Caki2 (cell line): ENCODE measurements at regions not wholly inside any gene's neighbourhood (a gene's known extent, or its start where the extent isn't known, plus 50 kb on each side); places are given as distances from the start of the nearest gene placed in this dataset.

Experiments used
- DNase-seq: peaks from one replicate; pipeline ENCODE4 v3.0.0-alpha.2; 2015; ENCODE audit warnings: low read depth
- in situ Hi-C: cut with HindIII; loops from 2 replicates; pipeline ENCODE4 v1.10.0; 2016; ENCODE audit warnings: low sequenced_read_pairs, low pct_unique_long_range_greater_than_20kb, mixed read lengths

DNA sequence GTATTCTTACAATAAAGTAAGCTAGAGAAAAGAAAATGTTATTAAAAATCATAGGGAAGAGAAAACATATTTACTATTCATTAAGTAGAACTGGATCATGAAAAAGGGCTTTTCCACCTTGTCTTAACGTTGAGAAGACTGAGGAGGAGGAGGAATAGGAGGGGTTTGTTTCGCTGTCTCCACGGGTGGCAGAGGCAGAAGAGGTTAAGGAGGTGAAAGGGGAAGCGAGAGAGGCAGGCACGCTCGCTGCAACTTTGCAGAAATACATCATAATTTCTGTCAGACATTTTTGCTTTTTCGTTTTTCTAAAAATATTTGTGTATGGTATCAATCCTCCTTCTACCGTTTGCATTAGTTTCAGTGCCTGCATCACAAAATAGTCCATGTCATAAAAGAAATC is 2375.1 kb upstream of the AGA start:
- DNase-seq: no peak
- in situ Hi-C loops: no loop called here

DNA sequence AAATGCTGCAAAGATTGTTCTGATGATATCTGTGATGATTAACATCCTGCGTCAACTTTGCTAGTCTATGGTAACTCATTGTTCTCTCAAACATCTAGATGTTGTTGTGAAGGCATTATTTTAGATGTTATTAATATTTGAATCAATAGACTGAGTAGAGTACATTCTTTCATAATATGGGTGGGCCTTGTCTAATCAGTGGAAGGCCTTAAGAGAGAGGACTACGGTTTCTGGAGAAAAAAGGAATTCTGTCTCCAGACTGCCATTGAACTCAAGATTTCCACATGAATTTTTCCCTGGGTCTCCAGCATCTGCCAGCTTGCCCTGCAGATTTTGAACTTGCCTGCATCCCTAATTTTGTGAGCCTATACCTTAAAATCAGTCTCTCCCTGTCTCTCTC is 2381.1 kb upstream of the AGA start:
- no peak for DNase-seq
- in situ Hi-C loops: no loop called here

DNA sequence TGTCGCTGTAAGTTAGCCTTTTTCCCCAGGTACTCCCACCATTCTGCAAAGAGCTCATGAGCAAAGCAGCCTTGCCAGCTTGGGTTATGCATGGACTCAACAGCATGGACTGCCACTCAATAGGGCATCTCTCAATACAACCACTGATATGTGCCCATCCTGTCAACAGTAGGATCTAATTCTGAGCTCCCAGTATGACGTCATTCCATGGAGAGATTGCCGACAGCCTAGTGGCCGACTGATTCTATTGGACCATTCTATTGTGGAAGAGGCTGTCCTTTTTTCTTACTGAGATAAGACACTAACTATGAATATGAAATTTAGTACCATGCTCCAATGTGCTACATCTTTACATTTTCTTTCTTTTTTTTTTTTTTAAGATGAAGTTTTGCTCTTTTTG is 2389.0 kb upstream of the AGA start:
- no peak for DNase-seq
- in situ Hi-C loops: no loop called here

DNA sequence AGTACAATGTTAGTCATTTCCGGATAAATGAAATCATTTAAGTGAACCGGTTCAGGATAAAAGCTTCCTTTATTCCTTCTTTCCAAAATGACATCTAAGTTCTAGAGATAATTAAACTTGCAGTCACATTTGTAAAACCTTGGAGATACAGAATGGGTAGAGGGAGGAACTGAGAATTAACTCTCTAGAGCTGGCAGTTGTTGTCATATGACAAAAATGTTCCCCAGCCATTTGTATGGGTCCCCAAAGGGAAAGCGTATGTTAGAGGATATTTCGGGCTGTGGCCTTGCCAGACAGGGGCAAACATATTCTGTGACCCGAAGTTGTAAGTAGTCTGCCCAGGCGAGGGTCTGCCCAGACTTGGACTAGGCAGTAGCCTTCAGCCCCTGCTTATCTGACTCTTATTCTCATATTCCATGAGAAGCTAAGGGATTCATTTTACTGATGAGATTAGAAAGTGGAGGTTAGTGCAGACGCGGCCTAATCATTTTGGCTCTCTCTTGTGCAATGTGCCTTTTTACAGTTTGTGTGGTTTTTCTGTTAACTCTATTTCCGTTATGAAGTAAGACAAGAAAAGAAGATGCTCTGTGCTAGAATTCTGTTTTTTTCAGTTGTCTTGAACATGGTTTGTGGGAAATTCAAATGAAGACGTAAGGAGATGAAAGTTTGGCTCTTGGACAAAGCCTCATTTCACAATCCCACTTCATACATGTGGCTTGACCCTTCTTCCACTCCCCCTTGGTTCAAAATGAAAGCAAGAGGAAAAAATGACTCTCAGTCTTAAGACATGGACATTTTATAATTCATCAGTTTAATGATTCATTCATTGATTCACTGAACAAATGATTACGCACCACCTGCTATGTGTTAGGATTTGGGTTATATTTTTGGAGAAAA is 2394.2 kb upstream of the AGA start:
- DNase-seq: no peak
- in situ Hi-C loops: no loop called here

DNA sequence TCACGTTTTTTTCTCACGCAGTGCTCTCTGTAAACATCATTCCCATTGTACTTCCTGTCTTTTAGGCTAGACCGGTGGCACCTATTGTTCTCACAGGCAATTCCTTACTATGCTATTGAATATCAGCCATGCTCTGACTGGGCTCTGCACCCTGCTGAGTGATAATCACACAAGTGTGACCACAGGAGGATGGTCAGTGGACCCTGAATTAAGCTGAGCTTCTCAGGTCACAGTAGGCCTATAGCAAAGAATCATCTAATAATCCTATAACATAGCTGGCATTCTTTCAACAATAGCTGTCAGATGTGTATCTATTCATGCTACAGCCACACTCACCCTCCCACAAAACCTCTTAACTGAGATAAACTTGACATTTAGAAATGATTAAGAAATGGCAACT is 2399.8 kb upstream of the TENM3 start:
- in situ Hi-C loops: no loop called here
- peak; percentile 24 for DNase-seq

DNA sequence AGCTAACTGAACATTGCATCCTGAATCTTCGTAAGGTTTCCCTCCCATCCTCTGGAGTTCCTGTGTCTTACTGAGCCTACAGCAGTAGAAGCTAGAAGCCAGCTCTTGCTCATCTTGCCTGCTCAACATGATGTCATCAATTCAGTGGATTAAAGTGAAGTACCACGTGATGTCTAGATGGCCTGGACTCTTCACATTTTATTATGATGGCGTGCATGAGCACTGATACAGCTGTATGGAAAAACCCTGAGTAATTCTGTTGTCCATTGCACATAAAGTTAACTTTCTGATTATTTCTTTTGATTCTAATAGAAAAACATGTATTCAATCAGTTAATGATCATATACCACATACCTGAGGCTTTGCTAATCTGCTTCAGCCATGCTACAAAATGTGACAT is 2387.7 kb upstream of the TENM3 start:
- no peak for DNase-seq
- in situ Hi-C loops: no loop called here

DNA sequence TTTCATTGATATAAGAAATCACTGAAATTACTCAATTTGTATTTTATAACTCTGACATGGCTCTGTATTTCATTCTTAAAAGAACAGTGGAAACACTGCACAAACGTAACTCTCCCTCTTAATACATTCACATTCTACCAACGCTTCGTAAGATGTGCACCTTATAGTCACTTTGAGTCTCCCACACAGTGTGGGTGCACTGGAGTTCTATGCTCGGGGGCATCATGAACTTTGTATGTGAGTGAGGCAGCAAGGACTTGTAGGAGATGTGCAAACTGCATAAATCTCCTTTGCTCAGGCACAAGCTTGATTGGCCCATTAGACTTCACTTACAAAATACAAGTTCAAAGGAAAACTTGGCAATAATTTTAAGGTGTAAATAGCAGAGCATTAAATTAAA is 2385.0 kb upstream of the TENM3 start:
- DNase-seq: no peak
- in situ Hi-C loops: no loop called here

DNA sequence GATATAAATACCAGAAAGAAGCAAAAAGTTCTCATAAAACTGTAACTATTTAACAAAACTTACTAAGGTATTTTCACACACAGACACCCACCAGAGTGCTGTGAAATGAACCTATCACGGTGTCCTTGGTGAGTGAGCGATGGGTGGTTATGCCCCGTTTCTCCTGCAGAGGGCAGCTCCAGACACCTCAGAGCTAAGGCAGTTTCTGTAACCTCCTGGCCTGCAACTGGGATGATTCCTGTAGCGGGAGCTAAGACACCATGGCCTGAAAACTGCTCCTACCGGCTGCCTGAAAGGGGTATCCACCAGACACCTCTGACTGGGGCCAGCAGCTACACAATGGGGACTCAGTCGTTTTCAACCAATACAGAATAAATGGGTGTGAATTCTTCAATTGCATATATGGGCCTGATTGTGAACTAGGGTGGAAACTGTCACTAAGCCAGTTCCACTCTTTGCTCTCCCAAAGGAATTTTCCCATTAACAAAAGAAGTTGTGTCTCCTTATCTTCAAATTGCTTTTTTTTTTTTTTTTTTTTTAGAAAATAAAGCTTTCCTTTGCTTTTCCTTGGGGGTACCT is 2375.8 kb upstream of the TENM3 start:
- in situ Hi-C loops: no loop called here
- peak; percentile 31 for DNase-seq

DNA sequence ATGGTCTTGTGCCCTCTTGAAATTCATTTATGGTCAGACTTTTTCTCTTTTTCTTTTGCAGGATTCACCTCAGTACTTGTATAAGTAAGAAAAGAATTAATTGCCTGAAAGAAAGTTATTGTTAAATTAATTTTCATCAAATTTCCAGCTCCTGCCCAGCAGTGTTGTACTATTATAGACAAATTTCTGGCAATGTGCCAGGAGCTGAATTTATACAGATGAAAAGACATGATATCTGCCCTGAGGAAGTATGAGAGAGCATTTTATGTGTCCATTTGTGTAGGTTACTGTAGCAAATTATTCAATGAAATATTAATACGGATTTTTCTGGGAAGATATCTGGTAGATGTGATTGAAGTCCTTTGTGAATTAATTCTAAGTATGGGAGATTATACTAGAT is 2371.5 kb upstream of the TENM3 start:
- in situ Hi-C loops: no loop called here
- no peak for DNase-seq

DNA sequence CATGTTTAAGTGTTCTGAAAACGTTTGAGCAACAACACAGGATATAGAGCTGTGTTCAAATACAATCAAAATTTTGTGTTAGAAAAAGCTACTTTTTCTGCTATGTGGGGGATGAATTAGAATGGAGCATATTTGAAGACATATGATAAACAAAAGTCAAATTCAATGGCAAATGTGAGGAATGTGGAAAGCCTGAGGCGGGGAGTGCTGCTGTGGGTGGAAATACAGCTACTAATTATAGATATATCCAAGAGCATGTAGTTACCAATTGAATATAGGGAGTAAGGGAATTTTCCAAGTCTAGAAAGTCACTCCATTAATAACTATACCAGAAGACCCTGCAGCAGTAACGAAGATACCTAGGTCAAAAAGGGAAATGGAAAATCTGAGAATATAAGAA is 2370.4 kb upstream of the TENM3 start:
- in situ Hi-C loops: no loop called here
- no peak for DNase-seq

DNA sequence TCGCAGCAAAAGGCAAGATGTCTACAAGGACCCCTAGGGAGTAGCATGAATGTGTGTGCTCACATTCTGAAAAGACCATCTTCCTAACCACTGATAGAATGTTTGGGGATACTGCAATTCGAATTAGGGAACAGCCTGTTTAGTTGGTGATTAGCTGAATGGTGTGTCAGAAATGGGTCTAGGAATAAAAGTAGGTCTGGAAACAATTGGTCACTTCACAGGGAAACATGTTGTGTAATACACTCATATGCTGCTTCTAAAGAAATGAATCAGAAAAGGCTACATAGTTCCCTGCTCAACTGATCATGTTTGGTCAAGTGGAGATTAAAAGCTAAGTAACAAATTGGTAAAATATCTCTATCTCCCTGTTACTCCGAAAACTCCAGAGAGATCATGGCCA is 2362.4 kb upstream of the TENM3 start:
- in situ Hi-C loops: no loop called here
- DNase-seq: no peak

DNA sequence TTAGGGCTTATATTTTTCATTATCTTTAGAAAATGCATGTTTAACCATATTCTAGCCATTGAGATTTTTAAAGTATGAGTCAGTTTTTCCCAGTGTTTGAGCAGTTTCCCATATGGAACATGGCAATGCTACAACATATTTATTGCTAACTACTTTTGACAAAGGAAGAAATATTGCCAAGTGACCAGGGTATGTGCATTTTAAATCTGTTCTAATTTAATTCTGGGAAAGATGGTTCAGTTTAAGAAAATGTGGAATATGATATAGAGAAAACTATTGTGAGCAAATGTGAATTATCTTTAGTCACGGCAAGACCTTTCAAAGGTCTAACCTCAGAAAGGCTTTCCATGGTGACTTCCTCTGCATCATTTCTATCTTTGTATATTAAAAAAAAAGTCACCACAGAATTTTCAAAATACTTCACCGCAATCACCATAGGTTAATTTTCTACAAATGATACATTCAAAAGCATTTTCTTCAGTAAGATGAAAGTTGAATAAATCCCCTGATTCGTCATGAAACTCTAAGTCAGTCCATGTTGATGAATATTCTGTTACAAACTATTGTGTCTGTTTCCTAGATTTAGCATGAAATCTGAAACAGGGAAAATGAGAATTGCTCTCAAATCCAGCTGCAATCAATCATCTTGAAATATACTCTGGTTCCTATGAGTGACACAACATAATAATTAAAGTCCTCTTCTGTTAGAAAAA is 2349.0 kb upstream of the TENM3 start:
- no peak for DNase-seq
- in situ Hi-C loops: no loop called here

DNA sequence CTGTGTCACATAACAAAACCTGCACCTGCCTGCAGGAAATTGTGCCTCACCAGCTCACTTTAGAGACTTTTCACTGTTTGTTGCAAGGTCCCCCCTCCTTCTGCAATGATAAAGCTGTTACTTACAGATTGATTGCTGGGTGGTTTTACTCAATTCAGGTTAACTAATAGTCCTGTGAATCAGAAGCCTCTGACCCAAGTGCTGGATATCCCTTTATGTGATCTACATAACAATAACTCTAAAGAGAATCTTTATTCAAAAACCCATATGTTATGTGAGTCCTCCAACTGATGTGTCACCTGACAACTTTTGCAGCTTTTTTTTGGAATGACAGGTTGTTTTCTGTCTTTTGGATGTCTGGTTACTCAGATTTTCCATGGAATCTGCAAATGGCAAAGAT is 2323.6 kb upstream of the TENM3 start:
- in situ Hi-C loops: no loop called here
- DNase-seq: no peak

DNA sequence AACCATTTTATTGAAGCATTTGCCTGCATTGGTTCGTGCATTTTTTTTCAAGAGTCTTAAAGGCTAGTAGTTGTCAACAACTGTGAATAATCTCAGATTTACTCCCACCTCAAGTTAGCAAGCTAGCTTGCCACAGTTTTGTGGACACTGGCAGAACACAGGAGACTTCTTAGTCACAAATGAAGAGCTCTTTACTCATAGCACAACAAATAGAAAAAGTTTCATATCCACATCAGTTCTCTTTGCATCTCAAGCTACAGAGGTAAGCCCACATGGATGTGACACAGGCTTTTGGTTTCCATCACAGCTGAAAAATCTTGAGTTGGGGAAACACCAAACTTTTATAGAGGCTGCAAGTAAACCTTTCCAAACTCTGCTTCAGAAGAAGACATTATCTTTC is 2315.7 kb upstream of the TENM3 start:
- DNase-seq: no peak
- in situ Hi-C loops: no loop called here

DNA sequence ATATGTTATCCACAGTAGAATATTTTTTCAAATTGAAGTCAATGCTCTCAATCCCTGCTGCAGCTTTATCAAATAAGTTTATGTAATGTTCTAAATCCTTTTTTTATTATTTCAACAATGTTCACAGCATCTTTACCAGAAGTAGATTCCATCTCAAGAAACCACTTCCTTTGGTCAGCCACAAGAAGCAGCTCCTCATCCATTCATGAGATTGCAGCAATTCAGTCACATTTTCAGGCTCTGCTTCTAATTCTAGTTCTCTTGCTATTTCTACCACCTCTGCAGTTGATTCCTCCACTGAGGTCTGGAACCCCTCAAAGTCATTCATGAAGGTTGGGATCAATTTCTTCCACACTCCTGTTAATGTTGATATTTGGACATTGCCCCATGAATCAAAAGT is 2301.3 kb upstream of the TENM3 start:
- in situ Hi-C loops: no loop called here
- no peak for DNase-seq

DNA sequence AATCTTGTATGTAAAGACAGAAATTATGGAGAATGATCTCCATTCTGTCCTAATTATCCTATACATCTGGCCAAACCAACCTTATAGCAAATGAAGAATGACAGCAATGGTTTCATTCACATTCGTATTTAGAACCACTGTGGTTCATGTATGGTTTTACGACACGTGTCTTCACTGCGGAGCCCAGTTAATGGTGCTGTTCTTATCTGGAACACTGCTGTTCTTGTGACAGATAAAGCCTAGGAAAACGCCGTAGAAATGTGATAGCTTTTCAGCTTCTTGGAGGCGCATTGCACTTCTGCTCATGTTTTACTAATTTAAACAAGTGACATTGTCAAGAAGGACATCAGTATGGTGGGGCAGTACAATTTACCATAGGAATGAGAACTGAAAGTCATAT is 2266.4 kb upstream of the TENM3 start:
- in situ Hi-C loops: no loop called here
- DNase-seq: no peak

DNA sequence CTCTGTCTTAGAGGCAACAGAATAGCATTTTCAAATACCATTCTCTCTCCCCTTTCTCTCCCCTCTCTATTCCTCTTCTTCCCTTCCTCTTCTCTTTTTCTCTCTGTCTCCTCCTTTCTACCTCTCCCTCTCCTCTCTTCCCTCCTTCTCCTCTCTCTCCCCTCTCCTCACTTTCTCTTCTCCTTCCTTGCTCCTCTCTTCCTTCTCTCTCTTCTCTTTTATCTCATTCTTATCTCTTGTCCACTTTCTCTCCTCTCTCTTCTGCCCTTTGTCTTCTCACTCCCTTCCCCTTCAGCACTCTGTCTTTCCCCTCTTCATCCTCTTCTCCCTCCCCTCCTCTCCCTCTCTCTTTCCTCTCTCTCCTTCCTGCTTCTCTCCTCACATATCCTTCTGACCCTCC is 2265.8 kb upstream of the TENM3 start:
- in situ Hi-C loops: no loop called here
- DNase-seq: no peak

DNA sequence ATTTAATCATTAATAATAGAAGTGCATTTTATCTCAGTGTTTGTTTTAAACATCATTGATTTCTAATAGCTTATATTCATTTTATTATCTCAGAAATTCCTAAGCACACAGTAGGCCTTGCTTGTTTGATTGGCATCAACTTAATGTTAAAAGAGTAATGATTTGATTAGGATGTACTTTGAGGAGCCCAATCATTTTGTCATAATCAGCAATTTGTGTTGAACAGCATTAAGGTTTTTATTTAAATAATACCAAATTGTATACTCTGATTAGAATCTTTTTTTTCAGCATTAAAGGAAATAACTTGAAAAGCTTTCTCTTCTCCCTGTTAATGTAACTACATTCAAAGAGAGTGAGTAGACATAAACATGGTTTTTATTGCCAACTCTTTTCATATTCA is 2262.0 kb upstream of the TENM3 start:
- in situ Hi-C loops: no loop called here
- no peak for DNase-seq

DNA sequence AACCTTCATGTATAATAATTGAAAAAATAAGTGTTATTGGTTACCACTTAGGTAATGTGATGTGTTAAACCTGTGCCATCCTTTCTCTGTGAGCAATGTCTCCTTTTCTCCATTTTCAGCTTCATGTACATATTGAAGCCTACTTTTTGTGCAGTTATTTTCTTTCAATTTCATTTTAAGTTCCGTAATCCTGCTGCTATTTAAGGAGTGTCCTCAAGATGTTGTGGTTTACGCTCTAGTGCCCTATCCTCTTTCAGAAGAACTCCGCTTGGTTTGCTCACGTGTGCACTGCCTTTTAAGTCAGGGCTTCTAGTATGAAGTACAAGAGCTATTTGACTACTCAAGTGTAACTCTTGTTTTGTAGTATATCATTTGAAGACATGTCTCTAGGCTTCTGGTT is 2253.2 kb upstream of the TENM3 start:
- DNase-seq: no peak
- in situ Hi-C loops: no loop called here

DNA sequence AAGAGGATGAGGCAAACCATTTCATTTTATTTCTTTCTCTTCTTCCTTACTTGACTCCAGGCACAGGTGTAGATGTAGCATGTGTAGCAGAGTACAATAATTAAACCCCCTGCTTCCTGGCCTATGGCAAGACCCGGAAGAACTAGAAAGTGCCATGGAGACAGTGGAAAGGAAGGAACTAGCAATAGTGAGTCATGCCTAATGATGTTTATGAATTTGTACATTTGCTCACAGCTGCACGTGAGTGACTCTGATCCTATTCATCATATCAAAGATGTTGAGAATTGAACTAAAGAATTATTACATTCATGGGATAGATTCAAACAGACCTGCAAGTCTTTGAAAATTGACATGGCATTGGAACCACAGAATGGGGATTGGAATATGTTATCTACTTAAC is 2233.9 kb upstream of the TENM3 start:
- no peak for DNase-seq
- in situ Hi-C loops: no loop called here
